ENCODE measurements at regions not wholly inside any gene's neighbourhood (a gene's known extent, or its start where the extent isn't known, plus 50 kb on each side); places are given as distances from the start of the nearest gene placed in this dataset.
A peak's percentile ranks its signal among the peaks of the same experiment; 100 is the strongest.

DNA sequence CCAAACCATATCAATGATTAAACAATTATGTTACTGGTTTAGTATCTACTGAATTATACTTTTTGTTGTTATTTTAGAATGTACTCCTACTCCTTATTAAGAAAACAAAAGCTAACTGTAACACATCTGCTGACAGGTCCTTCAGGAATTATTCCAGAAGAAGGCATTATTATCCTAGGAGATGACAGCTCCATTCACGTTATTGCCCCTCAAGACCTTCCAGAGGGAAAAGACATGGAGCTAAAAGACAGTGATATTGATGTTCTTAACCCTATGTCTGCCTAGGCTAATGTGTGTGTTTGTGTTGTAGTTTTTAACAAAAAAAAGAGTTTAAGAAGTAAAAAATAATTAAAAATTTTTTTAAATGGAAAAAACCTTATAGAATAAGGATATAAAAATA lies 206.8 kb upstream of the KLHL4 start:
- 28 to 42% (median 39%) methylated on average over 1 of the region's 1 CpG for WGBS, 4 donors
- no peak overlapping the region for H3K27ac ChIP-seq
- no peak for DNase-seq
- H3K4me3 ChIP-seq = no peak overlapping the region
- H3K36me3 ChIP-seq (replicated peaks in 1 of 2) = no peaks in the 10 kb centered on the region
- TF ChIP-seq POLR2A (IDR thresholded peaks at IDR 0.05) = no peak
- TF ChIP-seq, protein P1, sequence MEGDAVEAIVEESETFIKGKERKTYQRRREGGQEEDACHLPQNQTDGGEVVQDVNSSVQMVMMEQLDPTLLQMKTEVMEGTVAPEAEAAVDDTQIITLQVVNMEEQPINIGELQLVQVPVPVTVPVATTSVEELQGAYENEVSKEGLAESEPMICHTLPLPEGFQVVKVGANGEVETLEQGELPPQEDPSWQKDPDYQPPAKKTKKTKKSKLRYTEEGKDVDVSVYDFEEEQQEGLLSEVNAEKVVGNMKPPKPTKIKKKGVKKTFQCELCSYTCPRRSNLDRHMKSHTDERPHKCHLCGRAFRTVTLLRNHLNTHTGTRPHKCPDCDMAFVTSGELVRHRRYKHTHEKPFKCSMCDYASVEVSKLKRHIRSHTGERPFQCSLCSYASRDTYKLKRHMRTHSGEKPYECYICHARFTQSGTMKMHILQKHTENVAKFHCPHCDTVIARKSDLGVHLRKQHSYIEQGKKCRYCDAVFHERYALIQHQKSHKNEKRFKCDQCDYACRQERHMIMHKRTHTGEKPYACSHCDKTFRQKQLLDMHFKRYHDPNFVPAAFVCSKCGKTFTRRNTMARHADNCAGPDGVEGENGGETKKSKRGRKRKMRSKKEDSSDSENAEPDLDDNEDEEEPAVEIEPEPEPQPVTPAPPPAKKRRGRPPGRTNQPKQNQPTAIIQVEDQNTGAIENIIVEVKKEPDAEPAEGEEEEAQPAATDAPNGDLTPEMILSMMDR (IDR thresholded peaks at IDR 0.05) = no peak
- H3K9me3 ChIP-seq (replicated peaks in 1 of 3) = no peaks in the 10 kb centered on the region
- no peaks in the 10 kb centered on the region for H3K4me1 ChIP-seq (replicated peaks in 1 of 2)
- peaks cover 7% of the 10 kb centered on the region for H3K27me3 ChIP-seq
- intact Hi-C loops (cut with DNase I) = no loop called here

DNA sequence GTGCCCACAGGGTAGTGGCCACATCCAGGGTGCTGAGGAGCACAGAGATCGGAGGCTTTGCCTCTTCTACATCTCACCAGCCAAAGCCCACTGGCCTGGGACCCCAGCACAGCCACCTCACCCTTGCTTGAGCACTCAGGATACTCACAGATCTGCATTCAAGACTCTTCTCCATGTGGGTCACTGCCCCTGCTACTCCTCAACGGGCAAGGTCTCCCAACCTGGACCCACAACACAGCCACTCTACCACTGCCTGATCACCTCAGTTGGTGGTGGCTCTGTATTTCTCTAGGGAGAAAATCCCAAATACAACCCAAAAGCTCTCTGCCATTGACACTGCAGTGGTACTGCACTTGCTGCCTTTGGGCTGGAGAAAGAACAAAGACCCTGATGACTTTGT lies 190.3 kb upstream of the KLHL4 start:
- intact Hi-C loops (cut with DNase I) = no loop called here
- Histone ChIP-seq H3K36me3 (replicated peaks in 1 of 2) (no peaks in the 10 kb centered on the region), H3K4me3 (no peak overlapping the region), H3K27ac (no peak overlapping the region), H3K4me1 (replicated peaks in 1 of 2) (no peaks in the 10 kb centered on the region), H3K9me3 (replicated peaks in 1 of 3) (no peaks in the 10 kb centered on the region), H3K27me3 (peaks cover 9% of the 10 kb centered on the region)
- 59 to 88% (median 76%) methylated on average over 2 of the region's 2 CpGs; no CpG with 5 or more reads in 1 of the 4 donors for WGBS, 4 donors
- TF ChIP-seq, protein P1 (IDR thresholded peaks at IDR 0.05) = no peak
- TF ChIP-seq POLR2A (IDR thresholded peaks at IDR 0.05) = no peak
- no peak for DNase-seq

DNA sequence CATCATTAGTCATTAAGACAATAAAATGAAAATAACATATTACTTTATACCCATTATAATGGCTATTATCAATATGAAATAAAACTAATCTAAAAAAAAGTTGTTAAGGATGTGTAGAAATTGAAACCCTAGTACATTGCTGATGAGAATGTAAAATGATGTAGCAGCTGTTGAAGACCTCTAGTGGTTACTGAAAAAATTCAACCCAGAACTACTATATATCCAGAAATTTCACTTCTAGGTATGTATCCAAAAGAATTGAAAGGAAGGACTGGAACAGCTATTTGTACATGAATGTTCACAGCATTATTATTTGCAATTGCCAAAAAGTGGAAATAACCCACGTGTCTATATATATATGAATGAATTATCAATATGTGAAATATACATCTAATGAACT lies 180.3 kb upstream of the KLHL4 start:
- Histone ChIP-seq H3K27me3 (peaks cover 14% of the 10 kb centered on the region), H3K4me3 (no peak overlapping the region), H3K27ac (no peak overlapping the region), H3K9me3 (replicated peaks in 1 of 3) (no peaks in the 10 kb centered on the region), H3K36me3 (replicated peaks in 1 of 2) (no peaks in the 10 kb centered on the region), H3K4me1 (replicated peaks in 1 of 2) (no peaks in the 10 kb centered on the region)
- no peak for DNase-seq
- 40 to 64% (median 53%) methylated on average over 1 of the region's 1 CpG for WGBS, 4 donors
- intact Hi-C loops (cut with DNase I) = loop anchor here in 1 of 2 donors (10.0 kb wide), 1 partner anchor 328 kb away; no protein-coding TSS in a partner anchor
- TF ChIP-seq, protein P1 (IDR thresholded peaks at IDR 0.05) = peak in 1 of 6 experiments; percentile 4
- no peak for TF ChIP-seq POLR2A (IDR thresholded peaks at IDR 0.05)

DNA sequence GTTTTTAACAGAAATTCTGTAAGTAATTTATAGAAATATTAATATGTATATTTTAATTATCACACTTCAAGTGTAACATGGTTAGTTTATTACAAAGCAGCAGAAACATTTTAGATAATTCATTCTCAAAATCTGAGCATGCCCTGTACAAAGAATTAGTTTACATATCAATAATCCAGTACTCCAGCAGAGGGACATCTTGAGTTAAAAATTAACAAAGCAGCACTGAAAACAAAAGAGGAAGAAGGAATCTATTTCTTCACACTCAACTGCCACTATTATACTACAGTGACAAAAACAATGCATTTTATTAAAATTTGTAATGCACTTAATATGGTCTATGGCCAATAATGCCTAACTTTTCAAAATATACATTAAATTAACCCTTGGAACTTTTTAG lies 179.1 kb upstream of the KLHL4 start:
- Histone ChIP-seq H3K9me3 (replicated peaks in 1 of 3) (no peaks in the 10 kb centered on the region), H3K27ac (no peak overlapping the region), H3K36me3 (replicated peaks in 1 of 2) (no peaks in the 10 kb centered on the region), H3K4me3 (no peak overlapping the region), H3K27me3 (peaks cover 14% of the 10 kb centered on the region), H3K4me1 (replicated peaks in 1 of 2) (no peaks in the 10 kb centered on the region)
- intact Hi-C loops (cut with DNase I) = loop anchor here in 1 of 2 donors (10.0 kb wide), 1 partner anchor 326 kb away; no protein-coding TSS in a partner anchor
- DNase-seq = no peak
- TF ChIP-seq POLR2A (IDR thresholded peaks at IDR 0.05) = no peak
- TF ChIP-seq, protein P1 (IDR thresholded peaks at IDR 0.05) = peak; percentile 26 to 55 (median 50)
